NB4 (cell line): ENCODE measurements at regions not wholly inside any gene's neighbourhood (a gene's known extent, or its start where the extent isn't known, plus 50 kb on each side); places are given as distances from the start of the nearest gene placed in this dataset.

Experiments
- CTCF ChIP-seq: IDR thresholded peaks from one replicate; pipeline ENCODE4 v1.5.1; 2012; ENCODE audit warnings: low read depth, low read length
- MAX ChIP-seq: IDR thresholded peaks from 2 replicates; pipeline ENCODE4 v1.6.1; 2011; ENCODE audit warnings: low read depth, low read length
- MYC ChIP-seq: IDR thresholded peaks from 2 replicates; pipeline ENCODE4 v1.6.1; 2011; ENCODE audit warnings: low read depth, low read length
- POLR2A ChIP-seq: IDR thresholded peaks from 2 replicates; pipeline ENCODE4 v1.6.1; 2011; ENCODE audit warnings: mild to moderate bottlenecking; ENCODE audit not compliant: insufficient read length; ENCODE audit errors: extremely low read depth

DNA sequence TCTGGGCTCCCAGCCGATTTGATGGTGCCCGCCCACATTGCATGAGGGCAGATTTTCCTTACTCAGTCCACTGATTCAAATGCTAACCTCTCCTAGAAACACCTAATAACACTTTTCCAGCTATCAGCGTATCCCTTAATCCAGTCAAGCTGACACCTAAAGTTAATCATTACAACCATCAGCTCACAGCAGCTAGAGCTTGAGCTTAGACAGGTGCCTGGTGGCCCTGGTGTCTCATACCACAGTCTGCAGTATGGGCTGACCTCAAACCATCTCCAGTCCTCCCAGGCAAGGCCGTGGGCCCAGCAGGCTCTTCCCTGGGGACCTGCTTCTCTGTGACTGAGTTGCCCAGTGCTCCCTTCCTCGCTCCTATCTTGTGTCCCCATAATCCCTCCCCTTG, 174.4 kb upstream of the NECTIN1 start:
- TF ChIP-seq CTCF = no peak
- no peak for TF ChIP-seq POLR2A
- no peak for TF ChIP-seq MAX
- no peak for TF ChIP-seq MYC
